ENCODE measurements at regions not wholly inside any gene's neighbourhood (a gene's known extent, or its start where the extent isn't known, plus 50 kb on each side); places are given as distances from the start of the nearest gene placed in this dataset.
"Not testable (repeated sequence)": the region's sequence is repeated elsewhere in the genome, so short reads cannot be mapped to it uniquely, and the experiment has no call there.

DNA sequence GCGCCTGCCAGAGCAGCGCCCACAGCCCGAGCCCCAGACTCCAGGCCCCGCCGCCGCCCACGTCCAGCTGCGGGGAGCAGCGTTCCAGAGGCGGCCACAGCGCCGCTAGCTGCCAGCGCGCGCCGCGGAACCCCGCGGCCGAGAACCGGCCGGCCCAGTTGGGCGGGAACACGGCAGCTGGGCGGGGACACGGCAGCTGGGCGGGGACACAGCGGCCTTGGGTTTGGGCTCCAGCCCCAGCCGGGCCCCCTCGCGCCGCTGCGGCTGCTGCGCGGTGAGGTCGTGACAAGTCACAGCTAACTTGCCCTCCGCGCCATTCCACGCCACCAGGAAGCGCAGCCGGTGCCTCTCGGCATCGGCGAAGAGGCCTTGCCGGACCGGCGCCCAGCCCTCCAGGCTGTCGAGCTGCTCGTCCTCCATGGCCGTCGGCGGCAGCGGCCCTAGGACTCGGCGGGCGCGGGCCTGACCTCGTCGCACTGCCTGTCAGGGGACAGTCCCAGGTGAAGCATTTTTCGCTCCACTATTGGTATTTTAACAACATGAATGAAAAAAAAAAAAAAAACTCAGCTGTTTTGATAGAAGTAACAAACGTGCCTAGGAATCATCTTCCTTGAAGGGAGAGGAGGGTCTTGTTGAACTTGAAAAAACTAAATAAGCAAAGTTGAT lies 56.6 kb upstream of the GOLGA8N start:
- peak; percentile 1 to 52 (median 14) for DNase-seq

DNA sequence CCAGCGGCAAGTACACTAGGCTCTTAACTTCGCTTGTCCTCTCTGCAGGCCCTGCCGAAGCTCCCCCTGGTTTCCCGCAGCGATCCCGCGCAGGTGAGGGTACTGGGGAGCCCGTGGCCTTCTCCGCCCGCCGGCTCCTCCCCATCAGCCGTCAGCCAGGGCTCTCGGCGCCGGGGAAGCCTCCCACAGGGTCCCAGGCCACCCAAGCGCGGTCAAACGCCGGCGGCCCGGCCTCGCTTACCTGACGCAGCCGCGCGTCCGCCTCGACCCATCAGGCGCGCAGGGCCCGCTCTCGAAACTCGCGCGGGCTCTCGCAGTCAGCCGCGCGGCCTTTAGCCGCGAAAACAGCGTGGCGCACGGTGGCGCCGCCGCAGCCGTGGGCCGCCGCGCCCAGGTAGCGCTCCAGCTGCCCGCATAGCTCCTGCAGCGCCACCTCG lies 57.2 kb upstream of the GOLGA8N start:
- DNase-seq, result not testable (repeated sequence)

DNA sequence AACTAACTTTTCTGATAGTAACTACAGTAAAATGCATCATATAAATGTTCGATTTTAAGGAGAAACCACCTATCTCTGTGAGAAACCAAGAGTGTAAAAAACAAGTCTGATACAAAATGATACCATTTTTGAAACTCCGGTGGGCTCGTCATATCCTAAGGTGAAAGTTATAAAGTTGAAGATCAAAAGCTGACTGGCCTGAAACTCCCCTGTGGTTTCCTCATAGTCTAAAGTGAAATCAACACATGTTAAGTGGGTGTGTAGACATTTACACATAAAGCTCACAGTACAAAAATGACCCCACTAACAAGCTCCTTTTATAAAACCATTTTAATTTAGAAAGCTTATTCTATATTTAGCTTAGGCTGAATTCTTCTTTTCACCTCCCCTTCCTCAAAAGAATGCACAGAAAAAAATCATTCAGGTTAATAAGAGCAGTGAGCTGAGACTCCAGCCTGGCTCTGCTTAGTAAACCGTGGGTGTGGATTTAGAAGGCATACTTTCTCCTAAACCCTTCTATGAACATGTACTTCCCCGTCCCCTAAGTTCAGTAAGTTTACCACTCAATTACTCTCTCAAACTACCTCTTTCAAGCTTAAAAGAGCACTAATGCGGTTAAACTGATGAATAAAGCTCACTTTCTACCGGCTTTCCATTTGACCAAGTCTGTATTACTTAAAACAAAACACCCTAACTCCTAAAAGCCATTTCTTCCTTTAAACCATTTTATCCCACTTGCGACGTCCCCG lies 57.9 kb upstream of the GOLGA8N start:
- DNase-seq, result not testable (repeated sequence)

DNA sequence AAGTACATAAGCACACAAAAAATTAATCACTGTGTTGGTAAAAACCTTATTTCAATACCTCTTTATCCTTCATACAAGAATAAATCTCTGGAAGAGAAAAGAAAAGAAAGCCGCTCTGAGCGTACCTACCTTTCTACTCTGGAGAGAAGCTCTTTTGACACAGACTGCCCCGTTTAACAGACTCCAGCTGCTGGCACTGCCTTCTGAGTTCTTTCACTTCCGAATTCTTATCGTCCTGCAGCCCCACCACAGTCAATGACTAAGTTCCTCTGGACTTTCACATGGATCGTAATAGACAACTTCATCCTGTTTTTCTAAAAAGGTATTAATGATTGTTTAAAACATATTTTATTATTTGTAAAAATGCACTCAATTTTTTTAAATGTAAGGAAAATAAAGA lies 67.5 kb upstream of the GOLGA8O start:
- DNase-seq, result not testable (repeated sequence)

DNA sequence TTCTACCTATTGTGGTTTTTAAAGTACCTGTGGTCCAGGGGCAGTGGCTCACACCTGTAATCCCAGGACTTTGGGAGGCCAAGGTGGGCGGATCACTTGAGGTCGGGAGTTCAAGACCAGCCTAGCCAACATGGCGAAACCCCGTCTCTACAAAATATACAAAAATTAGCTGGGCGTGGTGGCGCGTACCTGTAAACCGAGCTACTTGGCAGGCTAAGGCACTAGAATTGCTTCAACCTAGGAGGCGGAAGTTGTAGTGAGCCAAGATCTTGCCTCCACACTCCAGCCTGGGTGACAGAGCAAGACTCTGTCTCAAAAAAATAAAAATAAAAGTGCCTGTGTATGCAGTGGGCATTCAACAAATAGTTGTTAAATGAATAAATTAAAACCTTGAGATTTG lies 67.0 kb upstream of the GOLGA8O start:
- peak in 1 of 4 experiments; percentile 1 for DNase-seq

DNA sequence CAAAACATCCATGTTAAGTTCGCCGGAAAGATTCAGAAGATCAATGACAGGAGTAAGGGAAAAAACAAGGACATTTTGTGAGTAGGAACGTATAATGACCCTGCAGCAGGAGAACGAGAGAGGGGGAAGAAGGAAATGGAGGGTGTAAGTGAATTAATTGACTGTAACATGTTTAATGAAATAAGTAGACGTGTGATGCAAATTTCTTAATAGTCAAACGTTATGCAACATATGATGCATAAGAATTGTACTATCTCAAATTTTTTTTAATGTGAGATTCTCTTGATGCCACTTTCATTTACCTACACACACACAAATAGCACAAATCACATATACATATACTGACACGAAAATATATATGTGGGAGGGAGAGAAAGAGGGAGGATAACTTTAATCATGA lies 63.5 kb upstream of the GOLGA8O start:
- DNase-seq, result peak in 3 of 4 experiments; percentile 0 to 22 (median 16)

DNA sequence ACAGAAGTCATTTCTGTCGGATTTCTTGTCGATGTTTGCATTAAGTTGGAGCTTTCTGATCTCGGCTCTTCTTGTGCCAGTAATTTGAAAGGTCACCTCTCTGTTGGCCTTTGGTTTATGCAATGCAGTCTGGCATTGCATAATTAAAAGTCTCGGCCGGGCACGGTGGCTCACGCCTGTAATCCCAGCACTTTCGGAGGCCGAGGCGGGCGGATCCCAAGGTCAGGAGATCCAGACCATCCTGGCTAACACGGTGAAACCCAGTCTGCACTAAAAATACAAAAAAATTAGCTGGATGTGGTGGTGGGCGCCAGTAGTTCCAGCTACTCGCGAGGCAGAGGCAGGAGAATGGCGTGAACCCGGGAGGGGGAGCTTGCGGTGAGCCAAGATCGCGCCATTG lies 62.6 kb upstream of the GOLGA8O start:
- DNase-seq, result peak; percentile 9 to 43 (median 33)

DNA sequence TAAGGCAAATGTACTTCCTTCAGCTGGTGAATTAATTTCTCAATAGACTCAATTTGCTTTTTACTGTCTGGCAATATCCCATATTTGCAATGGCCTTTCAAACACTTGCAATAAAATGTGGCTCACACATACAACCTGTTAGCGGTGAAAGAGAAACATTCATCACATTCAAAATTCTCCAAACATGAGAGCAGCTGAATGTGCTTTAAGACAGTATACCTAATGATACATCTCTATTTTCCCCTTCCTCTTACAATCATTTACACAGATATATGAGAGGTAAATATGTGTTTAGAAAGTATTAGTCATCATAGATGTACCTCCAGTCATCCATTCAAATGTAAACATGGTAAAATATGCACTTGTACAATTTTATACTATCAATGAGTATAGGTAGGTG lies 61.5 kb upstream of the GOLGA8O start:
- not testable (repeated sequence) for DNase-seq

DNA sequence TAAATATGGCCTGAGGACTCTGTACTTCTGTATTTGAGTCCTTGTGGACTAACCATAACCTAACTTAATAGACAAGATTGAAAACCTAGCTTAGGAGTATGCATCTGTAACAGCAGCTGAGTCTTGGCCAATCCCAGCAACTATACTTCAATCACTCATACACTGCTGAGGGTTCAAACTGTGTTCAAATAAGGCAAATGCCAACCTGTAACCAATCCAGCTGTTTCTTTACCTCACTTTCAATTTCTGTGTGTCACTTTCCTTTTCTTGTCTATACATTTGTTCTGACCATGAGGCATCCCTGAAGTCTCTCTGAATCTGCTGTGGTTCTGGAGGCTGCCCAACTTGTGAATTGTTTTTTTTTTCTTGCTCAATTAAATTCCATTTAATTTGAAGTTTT lies 57.9 kb upstream of the GOLGA8O start:
- DNase-seq, result not testable (repeated sequence)

DNA sequence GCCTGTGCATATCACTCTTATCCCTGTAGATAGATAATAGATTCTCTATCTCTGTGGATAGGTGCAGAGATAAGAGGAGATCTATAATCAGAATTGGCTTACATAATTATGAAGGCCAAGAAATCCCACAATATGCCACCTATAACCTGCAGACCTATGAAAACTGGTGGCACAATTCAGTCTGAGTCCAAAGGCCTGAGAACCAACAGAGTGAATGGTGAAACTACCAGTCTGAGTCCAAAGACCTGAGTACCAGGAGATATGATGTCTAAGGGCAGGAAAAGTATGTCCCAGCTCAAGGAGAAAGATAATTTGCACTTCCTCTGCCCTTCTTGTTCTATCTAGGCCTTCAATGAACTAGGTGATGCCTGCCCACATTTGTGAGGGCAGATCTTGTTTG lies 54.6 kb upstream of the GOLGA8O start:
- not testable (repeated sequence) for DNase-seq

DNA sequence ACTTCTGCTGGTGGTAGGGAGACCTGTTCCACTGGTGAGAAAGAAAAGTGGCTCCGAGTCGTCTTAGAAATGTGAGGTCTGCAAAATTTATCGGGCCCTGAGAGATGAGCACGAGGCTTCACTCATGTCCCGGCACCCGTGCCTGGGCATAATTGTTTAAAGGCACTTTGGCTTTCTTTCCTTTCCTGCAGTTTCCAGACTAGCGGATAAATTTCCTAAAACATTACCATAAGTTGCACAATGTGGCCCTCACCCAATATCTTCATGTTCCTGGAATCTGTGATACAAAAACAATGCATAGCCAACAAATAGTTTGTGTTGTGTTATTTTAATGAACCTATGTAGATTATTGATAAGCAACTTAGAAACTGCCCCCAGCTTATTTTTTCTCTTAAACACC lies 52.6 kb upstream of the GOLGA8O start:
- DNase-seq, result not testable (repeated sequence)

DNA sequence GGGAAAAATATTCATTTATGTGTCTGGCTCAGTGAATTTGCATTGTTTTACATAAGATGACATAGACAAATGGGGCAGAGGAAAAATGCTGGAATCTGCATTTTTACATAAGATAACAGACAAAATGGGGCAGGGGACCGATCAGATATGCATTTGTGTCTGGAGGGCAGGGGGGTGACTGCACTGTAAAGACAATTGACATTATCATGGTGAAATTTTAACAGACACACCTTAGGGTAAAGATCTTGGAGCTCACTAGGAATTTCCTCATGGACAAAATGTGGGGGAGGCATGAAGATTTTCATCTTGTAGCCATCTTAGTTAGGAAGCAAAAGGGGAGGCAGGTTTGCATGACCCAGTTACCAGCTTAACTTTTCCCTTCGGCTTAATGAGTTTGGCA lies 51.4 kb upstream of the GOLGA8O start:
- not testable (repeated sequence) for DNase-seq

DNA sequence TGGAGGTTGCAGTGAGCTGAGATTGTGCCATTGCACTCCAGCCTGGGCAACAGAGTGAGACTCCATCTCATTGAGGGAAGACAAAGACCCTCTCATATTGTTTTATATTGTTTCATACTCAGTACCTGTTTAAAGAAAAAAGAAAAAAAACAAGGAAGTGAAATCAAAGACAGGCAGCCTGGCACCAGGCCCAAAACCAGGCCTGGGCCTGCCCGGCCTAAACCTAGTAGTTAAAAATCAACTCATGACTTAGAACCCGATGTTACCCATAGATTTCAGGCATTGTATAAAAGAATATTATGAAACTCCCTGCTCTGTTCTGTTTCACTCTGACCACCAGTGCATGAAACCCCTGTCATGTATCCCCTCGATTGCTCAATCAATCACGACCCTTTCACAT lies 50.2 kb upstream of the GOLGA8O start:
- DNase-seq, result not testable (repeated sequence)
